Activated CD4-positive, alpha-beta T cell treated with anti-CD3 and anti-CD28 coated beads, Interleukin-2, amount 50 U/mL, for 24 hours (primary cell): ENCODE measurements at regions not wholly inside any gene's neighbourhood (a gene's known extent, or its start where the extent isn't known, plus 50 kb on each side); places are given as distances from the start of the nearest gene placed in this dataset.

Source experiments
- DNase-seq, 2 donors: peaks; one replicate each; pipeline ENCODE4 v3.0.0-alpha.2; 2020; ENCODE audit warnings: low read depth in 1 of 2, low spot score in 1 of 2

DNA sequence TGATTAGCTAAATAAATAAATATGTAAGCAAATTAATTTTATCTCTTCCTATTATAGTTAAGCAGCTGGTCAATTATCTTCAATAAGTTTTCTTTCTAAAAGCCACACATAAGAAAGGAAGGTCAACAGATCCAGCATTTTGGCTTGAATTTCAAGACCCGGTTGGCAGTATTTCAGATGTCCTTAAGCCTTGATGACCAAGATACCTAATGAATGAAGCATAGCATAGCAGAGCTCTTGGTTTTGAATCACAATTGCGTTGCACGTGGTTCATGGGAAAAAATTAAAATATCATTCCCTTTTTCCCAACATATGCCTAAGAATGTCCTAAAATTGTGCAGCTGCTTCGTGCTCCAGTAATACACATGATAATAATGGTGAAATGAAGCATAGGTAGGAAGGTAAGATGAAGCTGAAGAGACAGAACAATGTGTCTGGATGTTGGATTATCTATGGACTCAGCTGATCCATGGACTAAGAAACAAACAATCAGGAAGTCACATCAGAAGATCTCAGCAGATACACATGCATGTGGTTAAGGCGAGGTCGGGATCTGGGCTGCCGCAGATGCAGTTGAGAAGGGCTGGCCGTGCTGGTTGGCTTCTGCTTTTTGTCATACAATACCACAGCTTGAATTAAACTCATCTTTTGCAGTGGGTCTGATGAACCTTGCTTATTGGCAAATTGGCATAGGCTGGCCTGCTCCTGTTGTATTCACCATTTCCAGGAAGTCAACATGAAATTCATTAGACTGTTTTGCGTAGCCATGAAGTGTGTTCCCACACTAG, 284.9 kb upstream of the RUNX1 start:
- DNase-seq: no peak

- DNase-seq: no peak
Measured at GRCh38 chr21:35332841-35333426, 283.8 kb upstream of the RUNX1 start.

DNA sequence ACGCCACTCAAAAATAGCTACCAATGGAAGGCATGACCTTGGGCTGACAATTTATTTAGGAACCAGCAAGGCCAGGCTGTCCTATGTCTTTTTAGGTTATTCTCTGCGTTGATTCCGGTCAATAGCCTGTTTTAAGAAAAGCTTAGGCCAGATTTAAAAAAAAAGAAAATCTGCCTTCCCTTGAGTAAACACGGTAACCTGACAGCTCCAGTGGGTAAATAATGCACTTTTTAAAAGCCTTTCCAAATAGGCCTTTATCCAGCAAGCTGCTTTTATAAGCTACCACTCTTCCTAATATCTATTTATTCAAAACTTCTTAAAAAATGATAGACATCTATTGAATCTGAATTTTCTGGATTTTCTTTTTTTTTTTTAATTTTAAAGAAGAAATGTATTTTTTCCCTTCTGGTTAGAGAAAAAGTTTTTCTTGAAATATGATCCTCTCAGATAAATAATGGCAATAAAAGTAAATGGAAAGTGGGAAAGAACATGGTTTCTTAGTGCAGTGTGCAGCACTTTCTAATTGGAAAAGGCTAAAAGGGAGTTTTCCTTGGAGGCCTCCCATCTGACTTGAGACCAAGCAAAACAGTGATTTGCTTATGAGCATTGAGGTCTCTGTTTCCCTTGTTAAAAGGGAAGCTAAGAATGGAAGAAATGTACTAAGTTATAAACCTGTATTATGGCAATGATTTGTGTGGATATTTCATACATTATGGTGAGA, 281.0 kb upstream of the RUNX1 start:
- no peak for DNase-seq

DNA sequence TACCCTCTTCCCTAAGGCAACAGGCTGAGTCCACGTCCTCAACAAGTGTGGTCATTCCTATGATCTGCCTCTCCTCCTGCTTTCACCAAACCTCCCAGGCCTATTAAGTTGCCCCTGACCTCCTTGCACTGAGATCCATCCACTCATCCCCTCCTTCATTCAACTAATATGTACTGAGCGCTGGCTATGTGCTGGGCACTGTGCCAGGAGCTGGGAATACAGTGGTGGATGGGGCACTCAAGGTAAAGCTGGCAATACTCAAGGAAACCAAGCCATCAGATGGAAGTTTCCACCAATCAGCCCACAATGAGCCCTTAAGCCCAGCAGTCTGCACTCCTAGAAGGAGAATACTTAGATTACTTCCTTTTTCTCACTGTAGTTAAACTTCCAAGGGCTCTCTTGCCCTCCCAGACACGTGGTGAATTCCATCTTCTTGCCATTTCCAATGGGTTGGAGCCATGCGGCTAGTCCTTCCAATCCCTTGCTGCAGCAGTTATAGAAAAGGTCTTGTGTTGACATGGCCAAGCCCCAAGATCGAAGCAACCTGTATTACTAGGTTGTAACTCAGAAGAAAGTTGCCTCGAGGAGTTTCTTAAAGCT, 279.9 kb upstream of the RUNX1 start:
- no peak for DNase-seq

- no peak for DNase-seq
Measured at GRCh38 chr21:35326677-35327076, 277.6 kb upstream of the RUNX1 start.

DNA sequence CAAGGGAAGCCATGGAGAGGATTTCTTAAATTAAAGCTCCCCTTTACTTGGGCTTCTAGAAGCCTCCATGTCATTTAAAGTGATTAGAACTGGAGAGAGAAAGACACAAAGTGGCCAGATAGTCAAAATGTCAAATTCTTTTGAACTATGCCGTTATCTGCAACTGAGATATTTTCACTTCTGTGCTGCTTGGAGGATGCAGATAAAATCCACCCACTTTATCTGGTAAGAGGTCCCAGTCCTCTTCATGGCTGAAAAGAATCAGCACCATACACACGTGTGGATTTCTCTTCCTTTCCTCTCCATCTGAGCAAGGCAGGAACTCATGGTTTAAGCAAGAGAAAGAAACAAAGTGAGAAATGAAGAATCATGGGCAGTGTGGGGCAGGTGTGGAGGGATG, 276.9 kb upstream of the RUNX1 start:
- no peak for DNase-seq

DNA sequence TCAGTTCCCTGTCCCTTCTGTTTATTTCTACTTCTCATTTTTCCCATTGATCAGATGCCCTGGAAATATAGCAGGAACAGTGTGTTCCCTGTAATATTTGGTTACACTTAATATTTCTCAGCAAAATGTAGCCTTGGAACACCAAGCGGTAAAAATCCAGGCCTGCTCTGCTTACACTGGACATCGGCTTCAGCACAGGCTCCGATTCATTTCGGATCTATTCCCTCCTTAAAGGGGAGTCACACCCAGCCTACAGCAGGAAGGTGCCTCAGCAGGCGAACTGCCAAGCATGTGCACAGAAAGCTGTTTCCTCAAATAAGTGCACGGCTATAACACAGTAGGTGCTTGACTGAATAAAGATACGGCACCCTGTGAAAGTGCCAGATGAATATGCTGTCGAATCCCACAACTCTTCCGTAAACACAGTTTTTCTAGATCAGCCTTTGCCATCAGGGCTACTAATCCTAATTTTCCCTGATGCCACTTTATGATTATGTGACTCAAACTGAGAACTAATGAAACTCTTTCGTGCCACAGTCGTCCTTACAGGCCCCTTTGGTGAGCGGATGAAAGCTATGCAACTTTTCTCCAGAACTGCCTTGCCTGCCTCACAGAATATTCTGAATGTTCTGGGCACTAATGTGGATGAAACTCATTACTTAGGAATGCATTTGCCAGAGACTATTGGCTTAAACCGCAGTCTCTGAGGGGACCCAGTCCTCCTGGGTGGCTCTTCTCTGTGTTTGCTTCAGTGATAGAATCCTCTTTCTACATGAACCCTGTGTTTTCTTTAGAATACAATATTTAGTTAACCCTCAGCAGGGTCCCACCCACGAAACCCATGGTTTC, 275.5 kb upstream of the RUNX1 start:
- DNase-seq: no peak

DNA sequence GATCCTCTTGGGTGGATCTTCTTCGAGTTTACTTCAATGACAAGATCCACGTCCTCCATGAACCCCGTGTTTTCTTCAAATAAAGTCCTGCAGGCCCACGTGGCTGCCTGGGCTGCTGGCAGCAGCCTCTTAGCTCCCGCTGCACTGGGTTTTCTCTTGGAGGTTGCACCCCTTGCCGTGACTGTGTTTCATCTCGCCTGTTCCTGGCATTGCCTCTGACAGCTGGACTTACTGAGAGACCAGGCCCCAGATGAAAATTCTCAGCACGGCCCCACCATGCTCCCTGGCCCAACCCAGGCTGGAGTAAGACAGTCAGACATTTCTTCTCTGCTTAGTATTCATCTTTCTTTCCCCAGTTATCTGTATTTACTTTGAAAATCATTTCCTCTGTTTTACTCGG, 274.8 kb upstream of the RUNX1 start:
- no peak for DNase-seq

GRCh38 chr21:35321322-35322200, 272.5 kb upstream of the RUNX1 start:
- no peak for DNase-seq

- no peak for DNase-seq
Measured at GRCh38 chr21:35319684-35320283, 270.7 kb upstream of the RUNX1 start.

GRCh38 chr21:35316933-35317332, 267.8 kb upstream of the RUNX1 start:
- DNase-seq: no peak

DNA sequence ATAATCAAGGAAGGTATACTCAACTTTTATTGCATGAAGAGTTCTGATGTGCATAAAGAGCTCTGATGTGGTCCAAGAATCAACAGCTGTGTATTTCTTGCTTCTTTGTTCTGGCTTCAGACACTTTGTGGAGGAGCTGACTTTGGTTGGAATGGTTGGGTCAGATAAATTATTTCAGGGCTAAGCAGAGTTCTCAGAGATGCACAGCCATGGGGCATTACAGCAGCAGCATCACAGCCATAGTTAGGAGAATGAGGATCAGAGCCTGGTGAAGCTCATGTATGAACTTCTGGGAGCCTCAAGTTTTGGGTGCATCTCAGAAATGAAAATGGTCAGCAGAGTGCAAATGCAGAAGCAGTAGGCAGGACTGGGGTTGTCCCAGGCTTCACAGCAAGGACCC, 267.4 kb upstream of the RUNX1 start:
- DNase-seq: no peak

DNA sequence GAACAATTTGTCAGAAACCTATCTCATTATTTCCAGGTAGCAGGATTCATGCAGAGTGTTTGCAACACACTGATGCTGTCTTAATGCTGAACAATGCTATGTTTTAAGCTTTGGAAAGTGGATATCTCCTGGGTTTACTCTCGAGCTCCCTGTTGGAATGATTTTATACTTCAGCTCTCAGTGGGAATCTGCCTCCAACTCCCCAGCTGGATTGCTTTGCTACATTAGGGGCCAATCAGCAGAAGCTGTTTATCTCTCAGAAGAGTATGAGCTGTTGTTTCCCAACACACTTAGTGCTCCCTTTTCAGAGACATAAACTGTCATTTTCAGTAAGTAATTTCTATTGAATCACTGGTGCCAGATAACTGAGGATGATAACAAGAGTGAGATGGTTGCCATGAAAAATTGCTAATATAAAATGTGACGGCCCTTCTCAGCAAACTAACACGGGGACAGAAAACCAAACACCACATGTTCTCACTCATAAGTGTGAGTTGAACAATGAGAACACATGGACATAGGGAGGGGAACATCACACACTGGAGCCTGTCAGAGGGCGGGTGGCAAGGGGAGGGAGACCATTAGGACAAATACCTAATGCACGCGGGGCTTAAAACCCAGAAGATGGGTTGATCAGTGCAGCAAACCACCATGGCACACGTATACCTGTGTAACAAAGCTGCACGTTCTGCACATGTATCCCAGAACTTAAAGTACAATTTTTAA, 265.9 kb upstream of the RUNX1 start:
- DNase-seq: no peak

DNA sequence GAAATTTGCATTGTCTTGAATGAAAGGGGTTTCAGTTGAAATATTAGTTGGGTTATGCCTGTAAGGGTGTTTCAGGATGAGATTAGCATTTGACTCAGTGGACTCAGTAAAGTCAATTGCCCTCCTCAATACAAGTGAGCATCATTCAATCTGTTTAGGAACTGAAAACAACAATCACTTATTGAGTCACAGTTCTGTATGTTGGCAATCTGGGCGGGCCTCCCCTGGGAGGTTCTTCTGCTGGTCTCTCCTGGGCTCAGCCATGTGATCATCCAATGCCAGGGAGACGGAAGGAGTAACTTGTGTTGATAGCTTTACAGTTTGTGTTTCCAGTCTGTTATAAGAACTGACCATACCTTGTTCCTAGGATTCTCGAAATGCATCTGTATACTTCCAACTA, 262.9 kb upstream of the RUNX1 start:
- DNase-seq: no peak

GRCh38 chr21:35309316-35309715, 260.2 kb upstream of the RUNX1 start:
- DNase-seq: no peak

DNA sequence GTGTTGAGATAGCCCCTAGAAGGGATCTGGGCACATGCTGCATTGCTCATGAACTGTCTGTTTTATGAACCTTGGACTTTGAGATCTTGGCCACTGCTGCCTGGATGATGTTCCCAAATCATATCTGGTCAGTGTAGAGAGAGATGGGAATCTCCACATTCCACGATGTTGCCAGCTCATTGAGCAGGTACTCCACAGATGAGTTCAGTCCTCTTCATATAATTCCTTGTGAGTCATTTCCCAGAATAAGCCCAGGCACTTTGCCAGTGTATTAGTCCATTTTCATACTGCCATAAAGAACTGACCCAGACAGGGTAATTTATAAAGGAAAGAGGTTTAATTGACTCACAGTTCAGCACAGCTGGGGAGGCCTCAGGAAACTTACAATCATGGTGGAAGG, 254.0 kb upstream of the RUNX1 start:
- DNase-seq: no peak

- DNase-seq: no peak
Measured at GRCh38 chr21:35298757-35299156, 249.7 kb upstream of the RUNX1 start.

GRCh38 chr21:35297665-35298064, 248.6 kb upstream of the RUNX1 start:
- no peak for DNase-seq
